SJCRH30 (cell line): ENCODE measurements at regions not wholly inside any gene's neighbourhood (a gene's known extent, or its start where the extent isn't known, plus 50 kb on each side); places are given as distances from the start of the nearest gene placed in this dataset.

Source experiments
- DNase-seq, 2 experiments: peaks; one replicate each; pipeline ENCODE4 v3.0.0-alpha.2; 2015 to 2020
- H3K27ac ChIP-seq: fragments of 250-450 bp; sonication (Bioruptor Pico); 2 replicates; pipeline ENCODE4 v1.5.1; 2020; ENCODE audit warnings: mild to moderate bottlenecking, moderate library complexity
- H3K27me3 ChIP-seq: fragments of 250-450 bp; sonication (Bioruptor Pico); 2 replicates; pipeline ENCODE4 v1.5.1; 2020; ENCODE audit warnings: mild to moderate bottlenecking, moderate library complexity
- H3K36me3 ChIP-seq: fragments of 250-450 bp; sonication (Bioruptor Pico); 2 replicates; pipeline ENCODE4 v1.5.1; 2020; ENCODE audit warnings: mild to moderate bottlenecking, moderate library complexity
- H3K4me1 ChIP-seq: fragments of 250-450 bp; sonication (Bioruptor Pico); 2 replicates; pipeline ENCODE4 v1.5.1; 2020; ENCODE audit warnings: mild to moderate bottlenecking, moderate library complexity
- H3K4me3 ChIP-seq: fragments of 250-450 bp; sonication (Bioruptor Pico); 2 replicates; pipeline ENCODE4 v1.5.1; 2020; ENCODE audit warnings: mild to moderate bottlenecking, moderate library complexity
- H3K9me3 ChIP-seq: fragments of 250-450 bp; sonication (Bioruptor Pico); replicated peaks from 2 replicates; pipeline ENCODE4 v1.5.1; 2020; ENCODE audit warnings: mild to moderate bottlenecking, moderate library complexity

- H3K4me1 ChIP-seq, result no peaks in the 10 kb centered on the region; the same call in 1 of the 2 replicates
- no peak overlapping the region for H3K4me3 ChIP-seq
- no peaks in the 10 kb centered on the region for H3K9me3 ChIP-seq
- H3K27me3 ChIP-seq, result no peaks in the 10 kb centered on the region
- no peak overlapping the region for H3K27ac ChIP-seq
- no peaks in the 10 kb centered on the region for H3K36me3 ChIP-seq
- DNase-seq, result no peak
These were observed 136.9 kb downstream of the BARX1 start for GRCh38 chr9:93818237-93818636.

DNA sequence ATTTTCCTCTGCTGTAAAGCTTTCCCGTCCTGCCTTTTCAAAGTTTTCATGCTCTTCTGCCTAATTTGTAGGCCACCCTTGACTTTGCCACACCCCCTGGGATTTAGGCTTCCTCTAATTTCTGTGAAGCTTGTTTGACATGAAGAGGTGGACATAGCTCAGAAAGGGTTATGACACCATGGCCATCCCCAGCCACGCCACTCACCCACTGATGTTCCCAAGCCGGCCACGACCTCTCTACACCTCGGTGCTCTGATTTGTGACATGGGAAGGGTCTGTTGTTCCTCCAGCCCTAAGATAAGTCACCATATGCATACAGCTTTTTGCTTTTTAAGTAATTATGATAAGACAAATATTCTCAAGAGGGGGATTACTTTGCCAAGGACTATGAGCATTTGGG lies 139.5 kb downstream of the BARX1 start:
- Histone ChIP-seq H3K27ac (no peak overlapping the region), H3K4me1 (no peaks in the 10 kb centered on the region; the same call in 1 of the 2 replicates), H3K4me3 (no peak overlapping the region), H3K9me3 (no peaks in the 10 kb centered on the region), H3K27me3 (no peaks in the 10 kb centered on the region), H3K36me3 (no peaks in the 10 kb centered on the region)
- no peak for DNase-seq

GRCh38 chr9:93815135-93815534 lies 140.0 kb downstream of the BARX1 start:
- H3K4me3 ChIP-seq, result no peak overlapping the region
- no peaks in the 10 kb centered on the region for H3K36me3 ChIP-seq
- no peak overlapping the region for H3K27ac ChIP-seq
- no peaks in the 10 kb centered on the region for H3K9me3 ChIP-seq
- H3K4me1 ChIP-seq, result no peaks in the 10 kb centered on the region; the same call in 1 of the 2 replicates
- H3K27me3 ChIP-seq, result no peaks in the 10 kb centered on the region
- DNase-seq, result no peak

DNA sequence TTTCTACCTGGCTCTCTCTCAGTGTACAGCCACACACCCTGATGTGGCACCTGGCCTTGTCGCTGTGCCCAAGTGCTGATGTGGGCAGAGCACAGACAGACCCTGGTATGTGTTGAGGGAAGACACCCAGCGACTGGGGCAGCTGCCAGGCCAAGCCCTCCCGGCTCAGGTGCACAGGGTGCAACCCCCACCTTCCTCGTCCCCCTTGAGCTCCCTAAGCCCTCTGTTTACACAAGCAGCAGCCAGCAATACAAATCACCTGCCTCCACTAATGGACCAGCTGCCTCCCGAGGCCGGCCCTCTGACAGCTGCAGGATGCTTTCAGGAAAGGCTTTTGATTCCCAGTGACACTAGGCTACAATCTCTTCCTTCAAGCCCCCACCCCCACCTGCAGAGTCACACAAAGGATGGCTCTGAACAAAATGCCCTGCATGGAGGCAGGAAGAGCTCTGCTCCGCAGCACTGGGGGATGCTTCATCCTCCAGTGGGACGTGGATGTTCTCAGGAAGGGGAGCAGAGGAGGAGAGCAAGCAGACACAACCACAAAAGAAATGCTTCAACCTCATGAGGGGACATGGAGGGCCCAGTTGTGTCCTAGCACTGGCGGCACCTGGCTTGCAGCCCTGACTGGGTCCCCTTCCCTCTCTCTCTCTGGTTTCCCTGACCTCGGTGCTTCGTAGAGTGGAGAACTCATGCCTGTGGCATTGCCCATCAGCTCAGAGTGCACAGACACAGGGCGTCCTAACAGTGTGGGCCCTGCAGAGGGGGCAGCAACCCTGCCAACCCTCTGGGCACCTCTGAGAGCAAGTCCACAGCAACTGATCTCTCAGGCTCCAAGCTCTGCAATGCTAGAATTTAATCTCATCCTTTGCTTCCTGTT lies 140.8 kb downstream of the BARX1 start:
- Histone ChIP-seq H3K4me1 (no peaks in the 10 kb centered on the region; the same call in 1 of the 2 replicates), H3K27ac (no peak overlapping the region), H3K9me3 (no peaks in the 10 kb centered on the region), H3K27me3 (no peaks in the 10 kb centered on the region; the same call in 1 of the 2 replicates), H3K4me3 (no peak overlapping the region), H3K36me3 (no peaks in the 10 kb centered on the region)
- peak; percentile 28 to 56 for DNase-seq

DNA sequence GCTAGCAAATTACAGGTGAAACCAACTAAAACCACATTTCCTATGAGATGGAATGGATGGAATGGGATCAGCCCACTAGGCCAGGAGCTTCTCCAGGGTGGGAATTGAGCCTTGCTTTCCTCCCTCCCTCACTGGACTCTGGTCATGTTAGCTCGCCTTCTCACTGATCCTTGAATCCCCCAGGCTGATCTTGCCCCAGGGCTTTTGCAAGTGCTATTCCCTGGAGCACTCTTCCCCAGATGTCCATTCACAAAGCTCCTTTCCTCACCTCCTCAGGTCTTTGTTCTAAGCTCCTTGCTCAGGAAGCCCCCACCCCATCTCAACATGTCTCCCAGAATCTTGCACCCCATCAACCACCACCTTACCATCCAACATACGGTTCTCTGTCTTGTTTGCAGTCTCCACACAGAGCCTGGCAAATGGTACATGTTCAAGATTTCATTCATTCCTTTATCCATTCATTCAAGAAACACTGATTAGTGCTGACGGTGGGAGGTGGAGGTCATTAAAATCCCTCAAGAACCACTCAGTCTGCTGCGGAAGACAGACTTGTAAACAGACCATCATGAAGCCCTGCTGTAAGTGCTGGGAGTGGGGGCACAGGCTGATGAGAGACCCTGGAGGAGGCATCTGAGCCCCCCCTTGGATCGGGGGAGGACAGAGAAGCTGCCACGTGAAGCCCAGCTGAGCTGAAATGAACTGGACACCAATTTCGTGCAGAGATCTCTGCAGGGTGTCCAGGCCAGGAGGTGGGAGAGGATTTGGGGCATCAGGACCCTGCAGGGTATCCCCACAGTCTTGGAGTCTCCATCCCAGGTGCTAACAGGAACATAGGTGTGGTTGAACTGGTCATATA lies 141.7 kb downstream of the BARX1 start:
- DNase-seq, result no peak
- Histone ChIP-seq H3K9me3 (no peaks in the 10 kb centered on the region), H3K27ac (no peak overlapping the region), H3K27me3 (peaks cover 2% of the 10 kb centered on the region; the same call in 1 of the 2 replicates), H3K36me3 (no peaks in the 10 kb centered on the region), H3K4me1 (no peaks in the 10 kb centered on the region; the same call in 1 of the 2 replicates), H3K4me3 (no peak overlapping the region)

DNA sequence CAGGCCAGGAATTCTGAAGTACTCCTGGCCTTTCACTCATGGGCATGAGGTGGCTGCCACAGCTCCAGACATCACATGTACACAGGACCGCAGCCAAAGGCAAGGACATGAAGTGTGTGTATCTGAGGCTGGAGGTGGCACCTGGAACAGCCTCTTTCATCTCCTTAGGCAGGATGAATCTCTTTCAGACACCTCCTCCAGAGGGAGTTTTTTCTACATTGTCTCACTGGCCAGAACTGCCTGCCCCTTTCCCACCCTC lies 142.8 kb downstream of the BARX1 start:
- H3K36me3 ChIP-seq, result no peaks in the 10 kb centered on the region
- no peak overlapping the region for H3K4me3 ChIP-seq
- no peak for DNase-seq
- H3K27me3 ChIP-seq, result peaks cover 2% of the 10 kb centered on the region; the same call in 1 of the 2 replicates
- H3K4me1 ChIP-seq, result no peaks in the 10 kb centered on the region; the same call in 1 of the 2 replicates
- H3K27ac ChIP-seq, result no peak overlapping the region
- no peaks in the 10 kb centered on the region for H3K9me3 ChIP-seq

DNA sequence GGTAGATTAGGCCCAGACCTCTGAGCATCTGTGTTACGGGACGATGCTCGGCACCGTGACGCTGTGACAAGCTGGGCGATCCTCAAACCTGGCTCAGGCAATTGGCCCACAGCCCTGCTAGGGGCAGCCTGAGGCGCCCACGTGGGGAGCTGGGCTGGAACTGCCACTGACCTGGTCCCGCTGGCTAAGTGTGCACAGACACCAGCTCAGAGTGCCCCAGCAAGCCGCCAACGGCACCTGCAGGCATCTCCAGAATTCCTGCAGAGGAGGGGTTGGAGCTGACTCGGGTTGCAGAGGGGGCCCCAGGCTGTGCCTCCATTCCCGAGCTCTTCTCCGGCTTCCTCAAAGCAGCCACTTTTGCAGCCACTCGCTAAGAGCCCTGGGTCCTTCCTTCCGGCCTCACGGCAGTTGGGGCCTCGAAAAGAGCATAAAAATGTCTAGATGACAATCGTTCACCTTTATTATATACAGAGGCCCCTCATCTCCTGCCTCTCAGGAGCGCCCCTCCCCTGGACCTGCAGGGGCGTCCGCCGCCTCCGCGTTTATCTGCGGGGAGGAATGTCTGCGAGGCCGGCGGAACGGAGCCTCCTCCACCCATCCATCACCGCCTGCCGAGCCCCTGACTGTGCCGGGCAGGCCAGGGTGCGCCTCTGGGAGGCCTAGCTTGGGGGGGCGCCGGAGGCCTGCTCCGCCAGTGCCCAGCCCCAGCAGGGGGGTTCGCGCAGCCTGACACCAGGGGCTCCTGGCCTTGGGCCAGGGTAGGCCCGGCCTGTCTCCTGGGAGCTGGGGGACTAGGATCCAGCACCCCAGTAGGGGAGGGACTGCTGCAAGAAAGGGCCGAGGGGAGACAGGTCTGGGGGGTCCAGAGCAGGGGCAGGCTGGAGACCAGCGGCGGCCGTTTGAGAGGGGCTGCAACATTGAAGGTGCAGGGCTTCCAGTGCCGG lies 144.9 kb downstream of the BARX1 start:
- no peaks in the 10 kb centered on the region for H3K36me3 ChIP-seq
- DNase-seq, result no peak
- H3K4me1 ChIP-seq, result no peaks in the 10 kb centered on the region; the same call in 1 of the 2 replicates
- no peak overlapping the region for H3K27ac ChIP-seq
- H3K4me3 ChIP-seq, result no peak overlapping the region
- H3K9me3 ChIP-seq, result no peaks in the 10 kb centered on the region
- peaks cover 2% of the 10 kb centered on the region; the same call in 1 of the 2 replicates for H3K27me3 ChIP-seq

GRCh38 chr9:93809204-93809940 lies 145.8 kb downstream of the BARX1 start:
- DNase-seq, result no peak

DNA sequence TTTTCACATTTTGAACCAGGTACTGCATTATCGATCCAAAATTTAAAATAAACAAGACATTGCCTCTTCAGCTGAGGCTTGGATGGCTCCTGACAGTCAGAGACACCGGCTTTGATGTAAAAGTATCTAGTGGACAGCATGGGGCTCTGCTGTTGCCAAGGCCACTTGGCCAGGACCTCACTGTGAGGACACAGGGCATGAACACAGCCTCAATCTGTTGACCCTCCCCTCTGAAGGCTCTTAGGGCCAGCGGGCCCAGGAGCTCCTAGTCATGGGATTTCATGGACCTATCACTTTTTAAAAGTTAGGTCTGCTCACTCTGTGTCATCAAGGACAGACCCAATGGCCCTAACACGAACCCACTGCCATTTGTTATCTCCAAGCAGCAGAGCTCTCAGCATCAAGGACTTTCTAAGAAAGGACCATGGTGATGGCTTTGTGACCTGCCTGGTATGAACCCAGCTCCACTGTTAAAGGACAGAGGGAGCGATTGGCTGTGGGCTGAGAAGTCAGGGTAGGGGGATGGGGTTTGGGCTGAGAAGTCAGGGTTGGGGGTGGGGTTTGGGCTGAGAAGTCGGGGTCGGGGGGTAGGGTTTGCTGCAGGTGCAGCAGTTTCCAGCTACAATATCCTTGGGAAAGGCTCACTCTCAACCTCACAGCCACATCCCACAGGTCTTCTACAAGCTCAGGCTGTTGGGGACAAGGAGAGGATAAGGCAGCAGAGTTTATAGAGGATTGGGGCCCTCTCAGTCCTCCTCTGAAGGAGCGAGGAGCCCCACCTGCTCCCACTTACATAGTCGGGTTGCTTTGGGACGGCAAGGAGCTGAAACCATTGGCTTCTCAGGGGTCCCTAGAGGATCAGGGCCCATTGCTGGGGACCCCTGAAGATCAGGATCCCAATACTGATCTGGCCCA lies 146.8 kb downstream of the BARX1 start:
- H3K27ac ChIP-seq, result no peak overlapping the region
- H3K27me3 ChIP-seq, result peaks cover 2% of the 10 kb centered on the region; the same call in 1 of the 2 replicates
- no peaks in the 10 kb centered on the region for H3K36me3 ChIP-seq
- H3K4me3 ChIP-seq, result no peak overlapping the region
- H3K9me3 ChIP-seq, result no peaks in the 10 kb centered on the region
- H3K4me1 ChIP-seq, result no peaks in the 10 kb centered on the region
- DNase-seq, result no peak

More at GRCh38 chr9:93809204-93809940, 145.8 kb downstream of the BARX1 start:
- Histone ChIP-seq H3K4me1 (no peaks in the 10 kb centered on the region; the same call in 1 of the 2 replicates), H3K27ac (no peak overlapping the region), H3K4me3 (no peak overlapping the region), H3K27me3 (peaks cover 2% of the 10 kb centered on the region; the same call in 1 of the 2 replicates), H3K9me3 (no peaks in the 10 kb centered on the region), H3K36me3 (no peaks in the 10 kb centered on the region)

DNA sequence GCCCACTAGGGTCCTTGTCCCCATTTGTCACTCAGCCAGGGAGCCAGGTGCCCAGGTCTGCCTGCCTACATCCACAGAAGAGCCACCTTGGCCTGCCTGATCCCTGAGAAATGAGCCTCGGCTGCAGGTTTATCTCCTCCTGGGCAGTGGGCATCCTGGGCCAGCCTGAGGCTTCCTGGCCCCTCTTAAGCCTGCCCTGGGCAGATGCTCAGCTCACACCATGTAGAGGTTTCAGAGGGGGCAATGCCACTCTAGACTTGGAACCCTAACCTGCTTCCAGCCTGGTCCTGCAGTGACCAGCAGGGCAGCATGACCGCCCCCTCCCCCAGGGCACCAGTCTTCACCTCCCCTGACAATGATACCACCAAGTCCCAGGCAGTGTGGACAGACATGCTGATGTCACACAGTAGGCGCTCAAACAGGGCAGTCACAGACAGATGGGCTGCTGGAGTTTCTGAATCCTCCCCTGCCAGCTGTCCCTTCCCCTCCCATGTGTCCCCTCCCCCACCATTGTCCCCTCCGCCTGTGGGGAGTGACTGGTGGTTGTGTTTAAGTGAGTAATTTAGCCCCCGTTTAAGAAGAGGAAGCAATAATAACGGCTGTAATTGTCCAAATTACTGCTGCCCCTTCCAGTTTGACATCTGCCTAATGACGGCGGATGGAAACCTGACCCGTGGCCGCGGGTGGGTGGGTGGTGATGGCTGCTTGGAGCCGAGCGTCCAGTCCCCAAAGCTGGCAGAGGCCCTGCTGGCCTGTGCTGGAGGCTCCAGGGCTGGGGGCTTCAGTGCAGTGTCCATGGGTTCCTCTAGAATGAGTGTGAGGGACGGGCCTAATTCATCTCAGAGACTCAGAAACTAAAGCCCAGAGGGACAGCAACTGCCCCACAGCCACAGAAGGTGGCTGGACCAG lies 147.7 kb downstream of the BARX1 start:
- DNase-seq, result peak in 1 of 2 experiments; percentile 29
- Histone ChIP-seq H3K4me3 (no peak overlapping the region), H3K27me3 (peaks cover 2% of the 10 kb centered on the region; the same call in 1 of the 2 replicates), H3K36me3 (no peaks in the 10 kb centered on the region), H3K27ac (no peak overlapping the region), H3K4me1 (no peaks in the 10 kb centered on the region), H3K9me3 (no peaks in the 10 kb centered on the region)

DNA sequence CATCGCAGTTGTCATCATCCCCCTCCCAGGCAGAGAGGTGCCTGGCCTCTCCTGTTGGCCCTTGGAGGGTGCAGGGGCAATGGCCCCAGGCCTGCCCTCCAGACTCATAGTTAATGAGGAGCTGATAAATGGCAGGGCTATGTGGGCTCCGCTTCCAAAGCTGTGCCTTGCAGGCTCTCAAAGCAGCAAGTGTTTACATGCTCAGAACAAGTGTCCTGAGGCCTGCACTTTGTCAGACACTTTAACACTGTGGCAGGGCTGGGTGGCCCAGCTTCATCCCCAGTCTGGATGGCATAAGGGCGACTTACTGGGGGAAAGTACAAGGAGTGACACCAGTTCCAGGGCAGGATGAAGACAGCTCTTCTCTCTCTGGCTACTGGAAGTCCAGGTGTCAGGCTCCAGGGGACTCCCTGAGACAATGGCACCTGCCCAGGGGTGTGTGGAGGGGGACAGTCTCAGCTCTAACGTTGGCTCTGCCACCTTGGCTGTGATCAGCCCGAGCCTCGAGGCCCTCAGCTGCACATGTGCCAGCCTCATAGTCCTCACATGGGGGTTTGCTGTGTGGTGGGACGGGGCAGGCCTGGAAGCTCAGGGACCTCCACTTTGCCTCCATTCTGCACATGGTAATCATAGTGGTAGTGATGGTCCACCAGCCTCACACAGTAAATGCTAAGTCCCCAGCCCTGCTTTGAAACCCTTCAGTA lies 153.4 kb downstream of the BARX1 start:
- Histone ChIP-seq H3K9me3 (no peaks in the 10 kb centered on the region), H3K27ac (no peak overlapping the region), H3K4me1 (no peaks in the 10 kb centered on the region), H3K4me3 (no peak overlapping the region), H3K36me3 (no peaks in the 10 kb centered on the region), H3K27me3 (no peaks in the 10 kb centered on the region)
- DNase-seq, result no peak

DNA sequence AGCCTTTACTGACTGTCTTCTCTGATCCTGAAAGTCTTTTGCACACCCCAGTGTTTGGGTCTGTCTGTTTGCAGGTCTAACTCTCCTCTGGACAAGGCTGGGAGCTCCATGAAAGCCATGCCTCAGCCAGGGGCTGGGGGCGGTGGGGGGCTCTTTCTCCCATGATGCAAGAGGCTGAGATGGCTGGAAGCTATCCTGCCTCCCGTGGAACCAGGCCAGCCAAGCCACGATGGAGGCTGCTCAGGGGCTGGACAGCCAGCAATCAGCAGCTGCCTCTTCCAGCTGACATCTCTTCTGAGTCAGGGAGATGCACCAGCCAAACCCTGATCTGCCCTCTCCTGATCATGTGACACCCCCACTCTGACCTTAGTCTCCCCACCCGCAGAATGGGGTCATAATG lies 154.0 kb downstream of the BARX1 start:
- Histone ChIP-seq H3K4me3 (no peak overlapping the region), H3K36me3 (no peaks in the 10 kb centered on the region), H3K9me3 (no peaks in the 10 kb centered on the region), H3K27ac (no peak overlapping the region), H3K27me3 (no peaks in the 10 kb centered on the region), H3K4me1 (no peaks in the 10 kb centered on the region)
- DNase-seq, result no peak
